Daoy (cell line): ENCODE measurements at regions not wholly inside any gene's neighbourhood (a gene's known extent, or its start where the extent isn't known, plus 50 kb on each side); places are given as distances from the start of the nearest gene placed in this dataset.
A peak's percentile ranks its signal among the peaks of the same experiment; 100 is the strongest.

Experiments used
- DNase-seq: peaks from one replicate; pipeline ENCODE4 v3.0.0-alpha.2; 2015; ENCODE audit warnings: low read depth

- no peak for DNase-seq
These were observed 162.9 kb upstream of the SLC25A13 start for GRCh38 chr7:96484845-96485244.

GRCh38 chr7:96484091-96484490 lies 162.2 kb upstream of the SLC25A13 start:
- DNase-seq: no peak

DNA sequence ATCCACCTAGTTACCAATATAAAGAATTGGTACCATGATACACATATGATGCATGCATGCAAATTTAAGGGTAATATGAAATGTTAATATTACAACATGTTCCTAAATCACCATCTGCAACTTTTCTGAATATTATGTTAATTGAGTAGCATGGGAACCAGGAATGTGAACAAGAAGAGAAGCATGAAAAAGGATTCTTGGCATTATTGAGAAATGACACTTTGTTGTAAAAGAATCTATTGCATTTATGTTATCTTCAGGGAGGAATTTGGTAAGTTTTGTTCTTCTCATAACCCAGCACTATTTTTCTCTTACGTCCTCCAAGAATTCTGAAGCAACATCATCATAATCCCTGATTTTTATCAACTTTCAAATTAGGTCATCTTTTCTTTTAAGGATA lies 159.9 kb upstream of the SLC25A13 start:
- no peak for DNase-seq

DNA sequence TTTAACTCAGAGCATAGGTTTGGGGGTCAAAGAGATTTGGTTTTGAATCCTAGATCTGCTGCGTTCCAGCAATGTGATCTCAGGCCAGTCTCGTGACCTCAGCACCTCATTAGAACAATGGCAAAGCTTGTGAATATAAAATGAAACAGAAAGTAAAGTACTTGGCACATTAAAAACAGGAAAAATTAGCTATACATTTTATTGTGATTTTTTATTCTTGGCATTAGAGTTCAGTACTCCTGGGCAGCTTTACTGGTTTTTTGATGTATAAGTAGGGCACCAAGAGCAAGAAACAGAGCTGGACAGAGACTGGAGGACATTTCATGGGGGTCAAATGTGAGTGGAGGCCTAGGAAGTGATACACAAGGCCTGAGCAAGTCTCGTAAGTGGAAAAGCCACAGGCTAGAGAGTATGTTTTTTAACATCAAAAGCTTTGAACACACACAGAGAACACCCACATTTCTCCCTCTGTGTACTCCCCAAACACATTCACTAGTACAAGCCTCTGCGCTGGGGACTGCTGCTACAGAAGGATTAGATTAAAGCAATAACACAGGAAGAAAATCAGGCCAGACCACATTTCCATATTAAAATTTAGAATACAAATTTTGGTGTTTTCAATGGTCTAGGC lies 157.2 kb upstream of the SLC25A13 start:
- DNase-seq: peak; percentile 9

DNA sequence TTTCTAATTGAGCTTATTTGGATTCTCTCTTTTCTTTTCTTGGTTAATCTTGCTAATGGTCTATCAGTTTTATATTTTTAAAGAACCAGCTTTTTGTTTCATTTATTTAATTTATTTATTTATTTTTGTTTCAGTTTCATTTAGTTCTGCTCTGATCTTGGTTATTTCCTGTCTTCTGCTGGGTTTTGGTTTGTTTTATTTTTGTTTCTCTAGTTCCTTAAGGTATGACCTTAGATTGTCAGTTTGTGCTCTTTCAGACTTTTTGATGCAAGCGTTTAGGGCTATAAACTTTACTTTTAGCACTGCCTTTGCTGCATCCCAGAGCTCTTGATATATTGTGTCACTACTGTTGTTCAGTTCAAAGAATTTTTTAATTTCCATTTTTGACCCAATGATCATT lies 149.7 kb upstream of the SLC25A13 start:
- no peak for DNase-seq

GRCh38 chr7:96452146-96452545 lies 130.2 kb upstream of the SLC25A13 start:
- DNase-seq: no peak

DNA sequence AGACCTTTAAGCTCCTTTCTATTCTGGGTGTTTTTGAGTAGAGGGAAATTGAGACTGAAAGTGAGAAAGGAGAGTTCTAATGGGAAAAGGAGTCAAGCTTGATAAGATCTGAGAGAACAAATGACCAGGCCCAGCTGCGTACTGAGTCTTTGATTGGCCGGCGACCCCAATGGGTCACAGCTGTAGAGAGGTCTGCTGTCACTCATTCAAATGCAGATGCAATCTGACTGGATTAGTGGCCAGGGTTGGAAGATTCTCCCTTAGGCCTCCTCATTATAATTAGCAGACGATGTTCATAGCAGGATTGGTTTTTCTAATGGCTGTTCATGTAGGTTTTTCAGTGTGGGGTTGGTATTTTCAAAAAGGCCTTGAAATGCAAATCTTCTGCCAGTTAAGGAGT lies 127.2 kb upstream of the SLC25A13 start:
- DNase-seq: no peak

DNA sequence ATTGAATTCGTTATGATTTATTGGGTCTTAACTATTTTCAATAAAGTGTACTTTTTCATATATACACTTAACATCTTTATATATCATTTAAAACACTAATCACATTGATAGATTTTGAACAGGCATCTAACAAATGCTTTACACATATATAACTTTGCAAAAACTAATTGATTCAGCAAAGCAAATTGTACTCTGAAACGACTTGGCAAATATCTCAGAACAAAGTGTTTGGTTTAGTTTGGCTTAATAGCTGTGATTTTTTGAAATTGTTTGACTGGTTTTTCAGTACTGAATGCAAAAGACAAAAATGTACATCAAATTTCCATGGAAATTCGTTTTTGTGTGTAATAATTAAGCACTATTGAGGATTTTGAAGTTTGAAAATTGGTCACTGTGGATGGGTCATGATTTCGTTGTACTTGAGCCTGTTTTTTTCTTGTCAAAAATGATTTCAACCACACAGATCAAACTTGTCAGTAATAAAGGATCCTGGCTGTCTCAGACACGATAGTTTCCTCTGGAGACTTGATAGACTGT lies 125.3 kb upstream of the SLC25A13 start:
- no peak for DNase-seq

DNA sequence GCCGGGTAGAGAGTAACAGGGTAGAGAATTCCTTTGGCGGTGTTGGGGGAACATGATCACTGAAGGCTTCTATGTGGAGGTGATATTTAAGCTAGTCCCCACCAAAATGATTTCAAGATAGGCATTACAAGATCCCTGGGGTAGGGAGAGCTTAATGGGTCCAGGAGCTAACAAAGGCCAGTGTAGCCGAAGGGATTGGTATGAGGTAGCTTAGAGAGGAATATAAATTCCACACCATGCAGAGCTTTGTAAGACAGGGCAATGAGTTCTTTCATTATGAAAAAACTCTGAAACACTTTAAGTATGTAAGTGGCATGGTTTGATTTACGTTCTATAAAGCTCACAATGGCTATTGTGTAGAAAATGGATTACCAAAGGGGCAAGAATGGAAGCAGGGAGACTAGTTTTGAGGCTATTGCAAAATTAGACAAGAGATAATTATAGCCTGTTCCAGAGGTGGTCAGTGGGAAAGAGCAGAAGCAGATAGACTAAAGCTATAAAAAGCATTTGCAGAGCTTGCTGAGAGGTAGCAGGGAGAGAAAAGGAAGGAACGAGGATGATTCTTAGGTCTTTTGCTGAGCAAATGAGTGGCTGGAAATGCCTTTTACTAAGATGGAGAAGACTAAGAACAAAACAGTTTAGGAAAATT lies 119.7 kb upstream of the SLC25A13 start:
- DNase-seq: no peak

GRCh38 chr7:96440328-96440727 lies 118.4 kb upstream of the SLC25A13 start:
- no peak for DNase-seq

GRCh38 chr7:96436880-96437279 lies 115.0 kb upstream of the SLC25A13 start:
- no peak for DNase-seq

- no peak for DNase-seq
These were observed 108.5 kb upstream of the SLC25A13 start for GRCh38 chr7:96430356-96430755.

DNA sequence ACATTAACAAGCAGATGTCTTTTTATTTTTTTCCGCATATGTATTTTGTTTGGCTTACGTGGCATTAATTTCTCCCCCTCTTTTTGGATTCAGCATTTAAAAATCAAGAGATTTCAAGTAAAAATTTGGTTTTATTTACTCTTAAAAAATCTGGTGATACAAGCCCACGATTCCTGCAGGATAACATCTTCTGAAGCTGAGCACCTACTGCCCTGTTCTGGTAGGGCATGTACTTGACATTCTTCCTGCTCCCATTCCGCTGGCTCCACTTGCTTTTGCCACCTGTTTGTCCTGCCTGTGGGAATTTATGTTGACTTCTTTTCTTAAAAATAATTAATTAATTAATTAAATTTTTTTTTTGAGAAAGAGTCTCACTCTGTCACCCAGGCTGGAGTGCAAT lies 105.2 kb upstream of the SLC25A13 start:
- no peak for DNase-seq

DNA sequence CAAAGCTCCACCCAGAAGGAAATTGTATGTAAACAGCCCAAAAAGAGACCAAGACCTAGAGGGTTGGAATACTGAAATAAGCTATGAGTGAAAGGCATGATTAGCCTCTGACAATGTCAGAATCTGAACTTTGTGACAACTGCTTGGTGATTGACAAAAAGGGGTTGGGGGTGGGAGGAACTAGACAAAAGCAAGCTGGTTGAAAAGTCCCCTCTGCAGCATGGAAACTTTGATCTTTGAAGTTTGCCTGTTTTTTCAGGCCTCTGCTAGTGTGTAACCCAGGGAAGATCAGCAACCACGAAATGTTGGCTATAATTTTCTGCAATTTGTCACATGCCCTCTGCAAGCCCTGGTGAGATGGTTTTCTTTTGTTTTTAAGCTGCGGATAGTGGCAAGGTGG lies 104.8 kb upstream of the SLC25A13 start:
- DNase-seq: no peak

DNA sequence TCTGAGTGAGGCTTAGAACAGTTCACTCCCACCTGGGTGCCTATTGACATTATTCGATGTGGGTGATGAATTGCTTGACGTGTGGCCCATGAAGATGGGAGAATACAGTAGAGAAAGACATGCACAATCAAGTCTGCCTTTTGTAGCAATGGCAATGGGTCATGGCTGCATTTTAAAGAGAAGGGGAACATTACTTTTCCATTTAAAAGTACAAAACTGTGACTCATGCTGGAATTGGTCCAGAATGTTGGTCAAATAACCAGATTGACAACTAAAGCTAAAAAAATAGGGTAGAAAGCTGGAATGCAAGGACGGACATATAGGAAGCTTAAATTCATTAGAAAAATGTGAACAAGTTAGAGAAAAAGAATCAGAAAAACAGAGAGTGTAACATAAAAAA lies 104.1 kb upstream of the SLC25A13 start:
- peak; percentile 17 for DNase-seq

DNA sequence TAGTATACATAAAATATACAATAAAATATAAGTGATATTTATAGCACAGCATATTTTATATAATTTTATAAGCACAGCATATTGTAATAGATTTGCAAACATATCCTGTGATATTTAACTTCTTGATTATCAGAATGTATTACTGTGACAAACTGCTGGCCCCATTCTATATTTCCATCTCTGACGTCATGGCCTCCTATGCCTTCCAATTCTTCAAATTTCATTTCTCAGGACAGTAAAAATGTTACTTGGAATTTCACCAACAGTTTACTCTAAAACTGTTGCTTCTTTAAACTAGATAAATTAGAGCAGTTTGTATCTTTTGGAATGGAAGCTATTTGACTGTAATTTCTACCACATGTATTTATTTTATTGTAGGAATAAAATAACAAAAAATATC lies 102.5 kb upstream of the SLC25A13 start:
- DNase-seq: no peak

- no peak for DNase-seq
These were observed 100.5 kb upstream of the SLC25A13 start for GRCh38 chr7:96422388-96422787.

GRCh38 chr7:96418581-96418980 lies 96.7 kb upstream of the SLC25A13 start:
- no peak for DNase-seq

- DNase-seq: no peak
These were observed 95.9 kb upstream of the SLC25A13 start for GRCh38 chr7:96417784-96418183.

GRCh38 chr7:96416599-96416998 lies 94.7 kb upstream of the SLC25A13 start:
- DNase-seq: no peak

DNA sequence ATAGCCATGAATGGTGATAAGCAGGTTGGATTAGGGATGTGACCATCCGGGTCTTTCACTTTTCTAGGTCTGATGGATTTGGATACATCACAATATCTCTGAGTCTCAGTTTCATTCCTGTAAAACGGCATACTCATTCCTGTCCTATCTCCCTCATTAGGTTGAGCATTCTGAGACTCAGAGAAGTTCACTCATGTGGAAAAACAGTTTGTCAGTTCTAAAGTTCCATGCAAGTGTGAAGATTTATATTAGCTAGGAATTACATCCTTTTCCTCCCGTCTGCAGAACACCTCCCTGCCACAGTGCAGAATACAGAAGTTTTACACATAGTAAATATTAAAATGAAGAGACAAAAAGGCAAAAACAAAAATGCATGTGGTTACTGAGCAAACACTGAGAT lies 94.2 kb upstream of the SLC25A13 start:
- no peak for DNase-seq

- DNase-seq: no peak
These were observed 93.5 kb upstream of the SLC25A13 start for GRCh38 chr7:96415293-96415940.

GRCh38 chr7:96414931-96415292 lies 93.0 kb upstream of the SLC25A13 start:
- peak; percentile 57 for DNase-seq
